Spleen (tissue), 7 donors: ENCODE measurements at regions not wholly inside any gene's neighbourhood (a gene's known extent, or its start where the extent isn't known, plus 50 kb on each side); places are given as distances from the start of the nearest gene placed in this dataset.

Experiments used
- POLR2A ChIP-seq, 3 donors: fragments of 450-650 bp; IDR thresholded peaks; one replicate each; pipeline ENCODE4 v1.5.1; 2017; ENCODE audit warnings: antibody characterized with exemption in 3 of 3, mild to moderate bottlenecking in 1 of 3
- POLR2AphosphoS5 ChIP-seq, 3 donors: sonication (generic); formaldehyde crosslinking; IDR thresholded peaks; one replicate each; pipeline ENCODE4 v1.5.1; 2017; ENCODE audit warnings: antibody characterized with exemption in 3 of 3
- TF ChIP-seq, protein P1 (sequence below), 11 experiments: fragments of 200-600 bp in 7 of 11; fragments of 450-650 bp in 4 of 11; sonication (generic) in 4 of 11; IDR thresholded peaks in 8 of 11; conservative IDR thresholded peaks in 3 of 11; 1 replicate in 7 of 11; 2 replicates in 4 of 11; pipeline versions ENCODE4 v1.4.0 to v1.8.0; 2016 to 2021; ENCODE audit warnings: antibody characterized with exemption in 11 of 11, inconsistent platforms in 4 of 11, mild to moderate bottlenecking in 1 of 11
- donor health status: DM: no; HTN: no; CAD: no; lungs with moderate emphysema.
- donor health status: DM: no; HTN: no; CAD: no.
- donor health status: DM: no; HTN: no; CAD: no.

DNA sequence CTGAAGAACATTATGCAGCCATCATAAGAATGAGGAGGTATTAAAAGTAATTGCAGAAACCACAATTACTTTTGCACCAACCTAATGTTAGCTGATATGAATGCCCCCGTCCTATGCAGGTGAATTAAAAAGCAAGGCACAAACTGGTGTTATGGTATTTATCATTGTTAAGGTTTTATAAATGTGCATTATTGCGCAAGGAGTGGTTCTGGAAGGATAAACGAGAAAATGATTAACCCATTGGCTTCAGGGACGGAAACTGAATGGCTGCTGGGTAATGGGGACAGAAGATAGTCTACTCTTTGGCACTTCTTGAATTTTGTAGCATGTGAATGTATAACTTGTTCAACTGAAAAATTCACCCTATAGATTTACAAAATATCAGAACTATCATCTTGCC lies 148.6 kb upstream of the SALL4 start:
- TF ChIP-seq, protein P1, sequence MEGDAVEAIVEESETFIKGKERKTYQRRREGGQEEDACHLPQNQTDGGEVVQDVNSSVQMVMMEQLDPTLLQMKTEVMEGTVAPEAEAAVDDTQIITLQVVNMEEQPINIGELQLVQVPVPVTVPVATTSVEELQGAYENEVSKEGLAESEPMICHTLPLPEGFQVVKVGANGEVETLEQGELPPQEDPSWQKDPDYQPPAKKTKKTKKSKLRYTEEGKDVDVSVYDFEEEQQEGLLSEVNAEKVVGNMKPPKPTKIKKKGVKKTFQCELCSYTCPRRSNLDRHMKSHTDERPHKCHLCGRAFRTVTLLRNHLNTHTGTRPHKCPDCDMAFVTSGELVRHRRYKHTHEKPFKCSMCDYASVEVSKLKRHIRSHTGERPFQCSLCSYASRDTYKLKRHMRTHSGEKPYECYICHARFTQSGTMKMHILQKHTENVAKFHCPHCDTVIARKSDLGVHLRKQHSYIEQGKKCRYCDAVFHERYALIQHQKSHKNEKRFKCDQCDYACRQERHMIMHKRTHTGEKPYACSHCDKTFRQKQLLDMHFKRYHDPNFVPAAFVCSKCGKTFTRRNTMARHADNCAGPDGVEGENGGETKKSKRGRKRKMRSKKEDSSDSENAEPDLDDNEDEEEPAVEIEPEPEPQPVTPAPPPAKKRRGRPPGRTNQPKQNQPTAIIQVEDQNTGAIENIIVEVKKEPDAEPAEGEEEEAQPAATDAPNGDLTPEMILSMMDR (IDR thresholded peaks at IDR 0.05 in 8 of 11, conservative IDR thresholded peaks at IDR 0.05 in 3 of 11): no peak
- no peak for TF ChIP-seq POLR2A (IDR thresholded peaks at IDR 0.05)
- TF ChIP-seq POLR2AphosphoS5 (IDR thresholded peaks at IDR 0.05): no peak
